ENCODE measurements at regions not wholly inside any gene's neighbourhood (a gene's known extent, or its start where the extent isn't known, plus 50 kb on each side); places are given as distances from the start of the nearest gene placed in this dataset.

DNA sequence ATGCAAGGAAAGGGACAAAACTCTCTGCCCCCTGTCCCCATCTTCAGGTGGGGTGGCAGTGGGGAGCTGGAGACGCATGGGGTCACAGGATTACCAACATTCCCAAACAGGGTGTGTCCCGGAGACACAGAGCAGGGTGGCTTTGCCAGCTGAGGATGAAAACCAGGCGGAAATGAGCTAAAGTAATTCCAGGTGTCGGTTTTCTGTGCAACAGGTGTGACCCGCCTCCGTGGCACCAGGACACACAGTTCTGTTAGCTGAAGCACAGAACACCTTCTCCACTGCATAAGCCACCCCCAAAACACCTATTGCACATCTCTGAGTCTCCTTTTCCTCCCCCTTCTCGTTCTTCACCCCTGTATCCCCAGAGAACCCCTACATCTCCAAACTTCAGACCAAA is 122.7 kb upstream of the GLI2 start:
- TF ChIP-seq HDAC6 (IDR thresholded peaks at IDR 0.05; ENCODE audit: low read depth, low read length) (no peak), MAFK (IDR thresholded peaks at IDR 0.05; ENCODE audit: low read depth, low read length) (no peak), POLR2AphosphoS5 (IDR thresholded peaks at IDR 0.05; ENCODE audit: low read depth, low read length) (no peak), POU5F1 (IDR thresholded peaks at IDR 0.05; ENCODE audit: low read depth, low read length) (no peak), EGR1 (IDR thresholded peaks at IDR 0.05; ENCODE audit: borderline replicate concordance, low read depth, low read length) (no peak), YY1 (IDR thresholded peaks at IDR 0.05; ENCODE audit: low read depth, low read length) (no peak)
- TF ChIP-seq, protein P1, sequence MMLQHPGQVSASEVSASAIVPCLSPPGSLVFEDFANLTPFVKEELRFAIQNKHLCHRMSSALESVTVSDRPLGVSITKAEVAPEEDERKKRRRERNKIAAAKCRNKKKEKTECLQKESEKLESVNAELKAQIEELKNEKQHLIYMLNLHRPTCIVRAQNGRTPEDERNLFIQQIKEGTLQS (IDR thresholded peaks at IDR 0.05; ENCODE audit: insufficient read depth, low read depth, low read length), result no peak
- TF ChIP-seq, protein P2, sequence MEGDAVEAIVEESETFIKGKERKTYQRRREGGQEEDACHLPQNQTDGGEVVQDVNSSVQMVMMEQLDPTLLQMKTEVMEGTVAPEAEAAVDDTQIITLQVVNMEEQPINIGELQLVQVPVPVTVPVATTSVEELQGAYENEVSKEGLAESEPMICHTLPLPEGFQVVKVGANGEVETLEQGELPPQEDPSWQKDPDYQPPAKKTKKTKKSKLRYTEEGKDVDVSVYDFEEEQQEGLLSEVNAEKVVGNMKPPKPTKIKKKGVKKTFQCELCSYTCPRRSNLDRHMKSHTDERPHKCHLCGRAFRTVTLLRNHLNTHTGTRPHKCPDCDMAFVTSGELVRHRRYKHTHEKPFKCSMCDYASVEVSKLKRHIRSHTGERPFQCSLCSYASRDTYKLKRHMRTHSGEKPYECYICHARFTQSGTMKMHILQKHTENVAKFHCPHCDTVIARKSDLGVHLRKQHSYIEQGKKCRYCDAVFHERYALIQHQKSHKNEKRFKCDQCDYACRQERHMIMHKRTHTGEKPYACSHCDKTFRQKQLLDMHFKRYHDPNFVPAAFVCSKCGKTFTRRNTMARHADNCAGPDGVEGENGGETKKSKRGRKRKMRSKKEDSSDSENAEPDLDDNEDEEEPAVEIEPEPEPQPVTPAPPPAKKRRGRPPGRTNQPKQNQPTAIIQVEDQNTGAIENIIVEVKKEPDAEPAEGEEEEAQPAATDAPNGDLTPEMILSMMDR (IDR thresholded peaks at IDR 0.05; ENCODE audit: control extremely low read depth in 1 of 3, insufficient read depth in 1 of 3, low read depth in 1 of 3, low read length in 3 of 3), result no peak
- TF ChIP-seq, protein P3, sequence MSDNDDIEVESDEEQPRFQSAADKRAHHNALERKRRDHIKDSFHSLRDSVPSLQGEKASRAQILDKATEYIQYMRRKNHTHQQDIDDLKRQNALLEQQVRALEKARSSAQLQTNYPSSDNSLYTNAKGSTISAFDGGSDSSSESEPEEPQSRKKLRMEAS (IDR thresholded peaks at IDR 0.05), result no peak
